DND-41 (cell line): ENCODE measurements at regions not wholly inside any gene's neighbourhood (a gene's known extent, or its start where the extent isn't known, plus 50 kb on each side); places are given as distances from the start of the nearest gene placed in this dataset.
"Not testable (repeated sequence)": the region's sequence is repeated elsewhere in the genome, so short reads cannot be mapped to it uniquely, and the experiment has no call there.

ENCODE experiments used
- EZH2 ChIP-seq: IDR thresholded peaks from 3 replicates; pipeline ENCODE4 v1.6.1; 2012; ENCODE audit warnings: borderline replicate concordance, low read depth, mild to moderate bottlenecking, moderate library complexity, low read length, inconsistent platforms; ENCODE audit not compliant: severe bottlenecking
- TF ChIP-seq, protein P1 (sequence below): IDR thresholded peaks from 2 replicates; pipeline ENCODE4 v1.5.1; 2012; ENCODE audit warnings: borderline replicate concordance, low read length, moderate library complexity, mild to moderate bottlenecking; ENCODE audit not compliant: poor library complexity, severe bottlenecking; ENCODE audit errors: extremely low read depth

- TF ChIP-seq, protein P1, sequence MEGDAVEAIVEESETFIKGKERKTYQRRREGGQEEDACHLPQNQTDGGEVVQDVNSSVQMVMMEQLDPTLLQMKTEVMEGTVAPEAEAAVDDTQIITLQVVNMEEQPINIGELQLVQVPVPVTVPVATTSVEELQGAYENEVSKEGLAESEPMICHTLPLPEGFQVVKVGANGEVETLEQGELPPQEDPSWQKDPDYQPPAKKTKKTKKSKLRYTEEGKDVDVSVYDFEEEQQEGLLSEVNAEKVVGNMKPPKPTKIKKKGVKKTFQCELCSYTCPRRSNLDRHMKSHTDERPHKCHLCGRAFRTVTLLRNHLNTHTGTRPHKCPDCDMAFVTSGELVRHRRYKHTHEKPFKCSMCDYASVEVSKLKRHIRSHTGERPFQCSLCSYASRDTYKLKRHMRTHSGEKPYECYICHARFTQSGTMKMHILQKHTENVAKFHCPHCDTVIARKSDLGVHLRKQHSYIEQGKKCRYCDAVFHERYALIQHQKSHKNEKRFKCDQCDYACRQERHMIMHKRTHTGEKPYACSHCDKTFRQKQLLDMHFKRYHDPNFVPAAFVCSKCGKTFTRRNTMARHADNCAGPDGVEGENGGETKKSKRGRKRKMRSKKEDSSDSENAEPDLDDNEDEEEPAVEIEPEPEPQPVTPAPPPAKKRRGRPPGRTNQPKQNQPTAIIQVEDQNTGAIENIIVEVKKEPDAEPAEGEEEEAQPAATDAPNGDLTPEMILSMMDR, result not testable (repeated sequence)
- not testable (repeated sequence) for TF ChIP-seq EZH2
These were observed 177.2 kb downstream of the SOD2 start for GRCh38 chr6:159515811-159516210.
